ENCODE measurements at regions not wholly inside any gene's neighbourhood (a gene's known extent, or its start where the extent isn't known, plus 50 kb on each side); places are given as distances from the start of the nearest gene placed in this dataset.

DNA sequence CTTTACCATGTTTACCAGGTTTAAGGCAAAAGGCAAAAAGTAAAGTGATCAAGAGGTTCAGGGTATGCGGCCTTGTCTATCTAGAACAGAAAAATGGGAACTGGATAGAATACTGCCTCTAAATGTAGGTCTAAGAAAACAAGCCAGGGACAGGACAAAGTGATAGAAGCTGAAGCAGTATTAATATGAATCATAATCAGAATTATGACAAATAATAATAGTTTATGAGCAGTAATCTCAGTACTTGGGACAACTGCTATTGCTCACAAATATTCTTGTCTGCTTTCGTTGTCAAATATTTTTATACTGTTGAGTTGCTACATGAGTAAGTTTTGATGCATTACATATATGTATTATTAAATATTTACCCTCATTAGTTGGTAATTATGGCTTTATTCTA, 356.9 kb upstream of the RBMS3 start:
- no peak for DNase-seq (ENCODE audit: low spot score)
- H3K36me3 Mint-ChIP-seq (ENCODE audit: low read depth, unreplicated experiment) = no peaks in the 10 kb centered on the region
- no peaks in the 10 kb centered on the region for H3K4me1 Mint-ChIP-seq (ENCODE audit: unreplicated experiment)
- no peaks in the 10 kb centered on the region for H3K27me3 Mint-ChIP-seq (ENCODE audit: unreplicated experiment)
- TF ChIP-seq, protein P1, sequence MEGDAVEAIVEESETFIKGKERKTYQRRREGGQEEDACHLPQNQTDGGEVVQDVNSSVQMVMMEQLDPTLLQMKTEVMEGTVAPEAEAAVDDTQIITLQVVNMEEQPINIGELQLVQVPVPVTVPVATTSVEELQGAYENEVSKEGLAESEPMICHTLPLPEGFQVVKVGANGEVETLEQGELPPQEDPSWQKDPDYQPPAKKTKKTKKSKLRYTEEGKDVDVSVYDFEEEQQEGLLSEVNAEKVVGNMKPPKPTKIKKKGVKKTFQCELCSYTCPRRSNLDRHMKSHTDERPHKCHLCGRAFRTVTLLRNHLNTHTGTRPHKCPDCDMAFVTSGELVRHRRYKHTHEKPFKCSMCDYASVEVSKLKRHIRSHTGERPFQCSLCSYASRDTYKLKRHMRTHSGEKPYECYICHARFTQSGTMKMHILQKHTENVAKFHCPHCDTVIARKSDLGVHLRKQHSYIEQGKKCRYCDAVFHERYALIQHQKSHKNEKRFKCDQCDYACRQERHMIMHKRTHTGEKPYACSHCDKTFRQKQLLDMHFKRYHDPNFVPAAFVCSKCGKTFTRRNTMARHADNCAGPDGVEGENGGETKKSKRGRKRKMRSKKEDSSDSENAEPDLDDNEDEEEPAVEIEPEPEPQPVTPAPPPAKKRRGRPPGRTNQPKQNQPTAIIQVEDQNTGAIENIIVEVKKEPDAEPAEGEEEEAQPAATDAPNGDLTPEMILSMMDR (IDR thresholded peaks at IDR 0.05; ENCODE audit: unreplicated experiment) = no peak
- H3K27ac Mint-ChIP-seq (ENCODE audit: unreplicated experiment) = no peak overlapping the region
- no peak overlapping the region for H3K4me3 Mint-ChIP-seq (ENCODE audit: unreplicated experiment)
- H3K9me3 Mint-ChIP-seq (ENCODE audit: unreplicated experiment) = no peaks in the 10 kb centered on the region

DNA sequence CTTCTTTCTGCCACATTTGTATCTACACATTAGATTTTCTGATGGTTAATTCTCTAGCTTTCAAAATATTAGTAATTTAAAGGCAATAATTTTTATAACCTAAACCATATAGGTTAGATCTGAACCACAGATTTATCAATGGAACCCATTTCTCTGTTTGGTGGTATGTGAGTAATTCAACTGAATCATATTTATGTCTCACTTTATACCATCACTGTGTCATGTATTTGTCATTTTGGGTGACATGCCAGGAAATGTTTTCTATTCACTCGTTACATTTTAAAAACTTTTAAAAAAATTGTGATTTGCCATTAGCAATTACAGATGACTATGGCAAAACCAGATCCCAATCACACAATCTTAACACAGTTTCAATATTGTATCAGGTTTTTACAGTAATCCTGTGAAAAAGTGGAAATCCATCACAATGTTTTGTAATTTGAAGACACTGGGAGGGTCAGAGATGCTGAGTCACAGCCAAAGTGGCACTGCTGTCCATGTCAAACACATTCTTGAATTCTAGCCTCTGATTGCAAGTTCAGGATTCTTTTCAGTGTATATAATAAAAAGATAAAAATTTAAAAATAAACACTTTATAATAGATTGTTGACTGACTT, 356.0 kb upstream of the RBMS3 start:
- TF ChIP-seq, protein P1 (IDR thresholded peaks at IDR 0.05; ENCODE audit: unreplicated experiment) = no peak
- Mint-ChIP-seq H3K27me3 (ENCODE audit: unreplicated experiment) (no peaks in the 10 kb centered on the region), H3K9me3 (ENCODE audit: unreplicated experiment) (no peaks in the 10 kb centered on the region), H3K4me3 (ENCODE audit: unreplicated experiment) (no peak overlapping the region), H3K4me1 (ENCODE audit: unreplicated experiment) (no peaks in the 10 kb centered on the region), H3K27ac (ENCODE audit: unreplicated experiment) (no peak overlapping the region), H3K36me3 (ENCODE audit: low read depth, unreplicated experiment) (no peaks in the 10 kb centered on the region)
- no peak for DNase-seq (ENCODE audit: low spot score)

DNA sequence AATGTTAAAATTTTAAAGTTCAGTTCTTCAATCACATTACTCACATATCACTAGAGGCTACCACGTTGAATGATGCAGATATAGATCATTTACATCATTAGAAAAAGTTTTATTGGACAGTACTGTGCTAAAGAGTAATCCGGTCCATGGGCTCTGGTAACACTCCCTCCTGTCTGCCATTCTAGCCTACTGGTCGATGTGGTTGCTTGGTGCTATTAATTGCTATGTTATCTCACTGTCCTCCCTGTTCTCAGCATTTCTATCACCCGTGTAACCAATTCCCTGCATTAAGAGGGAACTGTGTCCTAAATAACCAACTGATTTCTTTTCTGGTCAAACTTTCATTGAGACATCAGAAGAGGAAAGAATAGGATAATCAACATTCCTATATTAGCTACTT, 347.5 kb upstream of the RBMS3 start:
- TF ChIP-seq, protein P1 (IDR thresholded peaks at IDR 0.05; ENCODE audit: unreplicated experiment) = no peak
- no peaks in the 10 kb centered on the region for H3K36me3 Mint-ChIP-seq (ENCODE audit: low read depth, unreplicated experiment)
- no peaks in the 10 kb centered on the region for H3K9me3 Mint-ChIP-seq (ENCODE audit: unreplicated experiment)
- H3K27ac Mint-ChIP-seq (ENCODE audit: unreplicated experiment) = no peak overlapping the region
- H3K27me3 Mint-ChIP-seq (ENCODE audit: unreplicated experiment) = no peaks in the 10 kb centered on the region
- no peak overlapping the region for H3K4me3 Mint-ChIP-seq (ENCODE audit: unreplicated experiment)
- no peak for DNase-seq (ENCODE audit: low spot score)
- peaks cover 3% of the 10 kb centered on the region for H3K4me1 Mint-ChIP-seq (ENCODE audit: unreplicated experiment)

DNA sequence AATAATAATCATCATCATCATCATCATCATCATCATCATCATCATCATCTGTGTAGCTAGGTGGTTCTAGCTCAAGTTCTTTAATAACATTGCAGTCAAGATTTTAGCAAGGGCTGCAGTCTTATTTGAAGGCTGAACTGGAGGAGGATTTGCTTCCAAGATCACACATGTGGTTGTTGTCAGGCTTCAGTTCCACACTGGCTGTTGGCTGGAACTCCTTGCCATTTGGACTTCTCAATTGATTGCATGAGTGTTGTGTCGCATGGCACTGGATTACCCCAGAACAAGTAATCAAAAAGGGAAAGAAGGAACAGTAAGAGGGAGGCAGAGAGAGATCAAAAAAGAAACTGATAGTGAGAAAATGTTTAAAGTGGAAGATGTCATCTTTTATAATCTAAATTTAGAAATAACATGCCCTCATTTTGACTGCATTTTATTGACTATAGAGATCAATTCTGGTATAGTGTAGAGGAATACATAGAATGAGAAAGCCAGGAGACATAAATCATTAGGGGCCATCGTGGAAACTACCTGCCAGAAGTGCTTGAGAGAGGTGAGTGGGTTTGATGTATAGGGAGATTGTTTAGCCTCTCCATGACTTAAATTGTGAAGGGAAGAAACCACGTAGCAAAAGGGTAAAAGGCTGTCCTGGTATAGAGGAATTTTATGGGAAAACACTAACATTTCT, 346.6 kb upstream of the RBMS3 start:
- no peaks in the 10 kb centered on the region for H3K9me3 Mint-ChIP-seq (ENCODE audit: unreplicated experiment)
- TF ChIP-seq, protein P1 (IDR thresholded peaks at IDR 0.05; ENCODE audit: unreplicated experiment) = no peak
- peaks cover 3% of the 10 kb centered on the region for H3K4me1 Mint-ChIP-seq (ENCODE audit: unreplicated experiment)
- no peak for DNase-seq (ENCODE audit: low spot score)
- H3K36me3 Mint-ChIP-seq (ENCODE audit: low read depth, unreplicated experiment) = no peaks in the 10 kb centered on the region
- H3K4me3 Mint-ChIP-seq (ENCODE audit: unreplicated experiment) = no peak overlapping the region
- H3K27me3 Mint-ChIP-seq (ENCODE audit: unreplicated experiment) = no peaks in the 10 kb centered on the region
- H3K27ac Mint-ChIP-seq (ENCODE audit: unreplicated experiment) = no peak overlapping the region

DNA sequence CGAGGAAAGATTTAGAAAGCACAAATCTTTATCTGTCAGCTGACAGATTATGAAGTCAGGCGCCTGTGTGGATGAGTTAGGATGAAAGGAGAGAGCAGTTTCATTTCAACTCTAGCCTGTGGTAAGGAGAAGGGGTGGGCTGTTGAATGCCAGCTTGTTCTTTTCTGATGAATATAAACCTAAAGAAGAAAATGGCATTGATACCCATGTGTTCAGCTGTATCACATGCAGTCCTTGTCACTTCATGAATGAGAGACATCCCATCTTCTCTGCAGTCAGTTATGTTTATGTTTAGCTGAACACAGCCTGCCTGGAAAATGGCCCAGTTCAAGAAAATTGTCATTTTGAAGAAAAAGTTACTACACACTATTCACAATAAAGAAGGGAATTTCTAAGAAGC, 345.7 kb upstream of the RBMS3 start:
- H3K27ac Mint-ChIP-seq (ENCODE audit: unreplicated experiment) = no peak overlapping the region
- no peak overlapping the region for H3K4me3 Mint-ChIP-seq (ENCODE audit: unreplicated experiment)
- peaks cover 6% of the 10 kb centered on the region for H3K4me1 Mint-ChIP-seq (ENCODE audit: unreplicated experiment)
- no peak for DNase-seq (ENCODE audit: low spot score)
- no peaks in the 10 kb centered on the region for H3K36me3 Mint-ChIP-seq (ENCODE audit: low read depth, unreplicated experiment)
- no peaks in the 10 kb centered on the region for H3K27me3 Mint-ChIP-seq (ENCODE audit: unreplicated experiment)
- TF ChIP-seq, protein P1 (IDR thresholded peaks at IDR 0.05; ENCODE audit: unreplicated experiment) = no peak
- no peaks in the 10 kb centered on the region for H3K9me3 Mint-ChIP-seq (ENCODE audit: unreplicated experiment)
